ENCODE measurements at regions not wholly inside any gene's neighbourhood (a gene's known extent, or its start where the extent isn't known, plus 50 kb on each side); places are given as distances from the start of the nearest gene placed in this dataset.

DNA sequence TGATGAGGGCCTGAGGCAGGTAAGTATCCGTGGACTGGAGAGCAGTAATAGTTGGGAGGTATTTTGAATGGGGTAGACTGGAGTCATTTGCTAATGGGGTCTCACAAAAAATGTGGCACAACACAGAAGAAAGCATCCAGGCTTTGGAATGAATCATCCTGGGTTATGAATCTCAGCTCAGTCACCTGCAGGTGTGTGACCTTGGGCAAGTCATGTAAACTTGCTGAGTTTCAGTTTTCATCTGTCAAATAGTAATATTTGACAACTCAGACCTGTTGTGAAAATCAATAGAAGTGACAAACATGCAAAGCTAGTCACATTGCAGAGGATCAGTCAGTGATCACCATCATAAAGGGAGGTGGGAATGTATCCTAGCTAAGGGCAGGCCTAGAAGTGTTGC, 232.0 kb upstream of the TENM4 start:
- TF ChIP-seq, protein P1, sequence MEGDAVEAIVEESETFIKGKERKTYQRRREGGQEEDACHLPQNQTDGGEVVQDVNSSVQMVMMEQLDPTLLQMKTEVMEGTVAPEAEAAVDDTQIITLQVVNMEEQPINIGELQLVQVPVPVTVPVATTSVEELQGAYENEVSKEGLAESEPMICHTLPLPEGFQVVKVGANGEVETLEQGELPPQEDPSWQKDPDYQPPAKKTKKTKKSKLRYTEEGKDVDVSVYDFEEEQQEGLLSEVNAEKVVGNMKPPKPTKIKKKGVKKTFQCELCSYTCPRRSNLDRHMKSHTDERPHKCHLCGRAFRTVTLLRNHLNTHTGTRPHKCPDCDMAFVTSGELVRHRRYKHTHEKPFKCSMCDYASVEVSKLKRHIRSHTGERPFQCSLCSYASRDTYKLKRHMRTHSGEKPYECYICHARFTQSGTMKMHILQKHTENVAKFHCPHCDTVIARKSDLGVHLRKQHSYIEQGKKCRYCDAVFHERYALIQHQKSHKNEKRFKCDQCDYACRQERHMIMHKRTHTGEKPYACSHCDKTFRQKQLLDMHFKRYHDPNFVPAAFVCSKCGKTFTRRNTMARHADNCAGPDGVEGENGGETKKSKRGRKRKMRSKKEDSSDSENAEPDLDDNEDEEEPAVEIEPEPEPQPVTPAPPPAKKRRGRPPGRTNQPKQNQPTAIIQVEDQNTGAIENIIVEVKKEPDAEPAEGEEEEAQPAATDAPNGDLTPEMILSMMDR (conservative IDR thresholded peaks at IDR 0.05; ENCODE audit: low read depth, low read length), result no peak
- TF ChIP-seq POLR2A (IDR thresholded peaks at IDR 0.05; ENCODE audit: low read depth, low read length) (no peak), FOS (IDR thresholded peaks at IDR 0.05; ENCODE audit: low read depth, low read length) (no peak), RFX5 (IDR thresholded peaks at IDR 0.05; ENCODE audit: low read depth, low read length) (no peak), SMC3 (IDR thresholded peaks at IDR 0.05; ENCODE audit: low read depth, low read length) (no peak), MAZ (IDR thresholded peaks at IDR 0.05; ENCODE audit: borderline replicate concordance, low read depth, low read length) (no peak), RAD21 (IDR thresholded peaks at IDR 0.05; ENCODE audit: low read length) (no peak)
